ENCODE measurements at regions not wholly inside any gene's neighbourhood (a gene's known extent, or its start where the extent isn't known, plus 50 kb on each side); places are given as distances from the start of the nearest gene placed in this dataset.

DNA sequence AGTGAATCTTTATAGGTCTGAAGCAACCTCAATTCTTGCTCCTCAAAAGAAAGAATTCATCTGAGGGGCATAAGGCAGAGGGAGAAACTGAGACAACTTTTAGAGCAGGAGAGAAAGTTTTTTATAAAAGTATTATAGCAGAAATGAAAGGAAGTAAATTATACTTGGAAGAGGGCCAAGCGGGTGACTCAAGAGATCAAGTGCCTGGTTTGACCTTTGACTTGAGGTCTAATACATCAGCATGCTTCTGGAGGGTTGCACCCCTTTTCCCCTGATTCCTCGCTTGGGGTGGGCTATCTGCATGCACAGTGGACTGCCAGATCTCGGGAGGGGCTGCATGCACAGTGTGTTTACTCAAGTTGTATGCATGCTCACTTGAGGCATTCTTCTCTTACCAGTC lies 268.5 kb upstream of the LRATD1 start:
- no peaks in the 10 kb centered on the region for H4K20me1 ChIP-seq (replicated peaks; ENCODE audit: insufficient read depth)
- no peak overlapping the region for H2AFZ ChIP-seq
- H3K36me3 ChIP-seq (ENCODE audit: insufficient read depth), result no peaks in the 10 kb centered on the region
- H3K4me1 ChIP-seq (ENCODE audit: insufficient read depth), result no peaks in the 10 kb centered on the region
- no peaks in the 10 kb centered on the region for H3K79me2 ChIP-seq (replicated peaks; ENCODE audit: insufficient read depth)
- ATAC-seq (no peak), DNase-seq (ENCODE audit: low spot score) (no peak)
- no peak overlapping the region for H3K4me2 ChIP-seq
- no peak overlapping the region for H3K27ac Mint-ChIP-seq
- peaks cover 13% of the 10 kb centered on the region for H3K9me3 Mint-ChIP-seq
- H3K4me3 Mint-ChIP-seq, result no peak overlapping the region
- no peaks in the 10 kb centered on the region for H3F3A ChIP-seq (replicated peaks; ENCODE audit: low read depth)
- no peak overlapping the region for H3K4me3 ChIP-seq
- H3K4me1 Mint-ChIP-seq, result no peaks in the 10 kb centered on the region
- no peaks in the 10 kb centered on the region for H3K27me3 ChIP-seq (ENCODE audit: insufficient read depth)
- TF ChIP-seq JUNB (IDR thresholded peaks at IDR 0.05; ENCODE audit: unreplicated experiment) (no peak), STAT1 (IDR thresholded peaks at IDR 0.05; ENCODE audit: unreplicated experiment) (no peak), NANOG (IDR thresholded peaks at IDR 0.05; ENCODE audit: borderline replicate concordance) (no peak), EZH2 (IDR thresholded peaks at IDR 0.05; ENCODE audit: low read depth, unreplicated experiment) (no peak), CREB1 (CRISPR knock-in tag; IDR thresholded peaks at IDR 0.05; ENCODE audit: low read depth) (no peak), ZNF114 (CRISPR knock-in tag; IDR thresholded peaks at IDR 0.05) (no peak), ZNF331 (CRISPR knock-in tag; IDR thresholded peaks at IDR 0.05; ENCODE audit: low read depth) (no peak), EZH2phosphoT487 (IDR thresholded peaks at IDR 0.05; ENCODE audit: unreplicated experiment) (no peak), REST (IDR thresholded peaks at IDR 0.05; ENCODE audit: unreplicated experiment) (no peak), POLR2AphosphoS5 (IDR thresholded peaks at IDR 0.05; ENCODE audit: low read depth) (no peak)
- TF ChIP-seq, protein P1, sequence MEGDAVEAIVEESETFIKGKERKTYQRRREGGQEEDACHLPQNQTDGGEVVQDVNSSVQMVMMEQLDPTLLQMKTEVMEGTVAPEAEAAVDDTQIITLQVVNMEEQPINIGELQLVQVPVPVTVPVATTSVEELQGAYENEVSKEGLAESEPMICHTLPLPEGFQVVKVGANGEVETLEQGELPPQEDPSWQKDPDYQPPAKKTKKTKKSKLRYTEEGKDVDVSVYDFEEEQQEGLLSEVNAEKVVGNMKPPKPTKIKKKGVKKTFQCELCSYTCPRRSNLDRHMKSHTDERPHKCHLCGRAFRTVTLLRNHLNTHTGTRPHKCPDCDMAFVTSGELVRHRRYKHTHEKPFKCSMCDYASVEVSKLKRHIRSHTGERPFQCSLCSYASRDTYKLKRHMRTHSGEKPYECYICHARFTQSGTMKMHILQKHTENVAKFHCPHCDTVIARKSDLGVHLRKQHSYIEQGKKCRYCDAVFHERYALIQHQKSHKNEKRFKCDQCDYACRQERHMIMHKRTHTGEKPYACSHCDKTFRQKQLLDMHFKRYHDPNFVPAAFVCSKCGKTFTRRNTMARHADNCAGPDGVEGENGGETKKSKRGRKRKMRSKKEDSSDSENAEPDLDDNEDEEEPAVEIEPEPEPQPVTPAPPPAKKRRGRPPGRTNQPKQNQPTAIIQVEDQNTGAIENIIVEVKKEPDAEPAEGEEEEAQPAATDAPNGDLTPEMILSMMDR (conservative IDR thresholded peaks at IDR 0.05; ENCODE audit: low read depth in 2 of 2), result no peak
- TF ChIP-seq, protein P2, sequence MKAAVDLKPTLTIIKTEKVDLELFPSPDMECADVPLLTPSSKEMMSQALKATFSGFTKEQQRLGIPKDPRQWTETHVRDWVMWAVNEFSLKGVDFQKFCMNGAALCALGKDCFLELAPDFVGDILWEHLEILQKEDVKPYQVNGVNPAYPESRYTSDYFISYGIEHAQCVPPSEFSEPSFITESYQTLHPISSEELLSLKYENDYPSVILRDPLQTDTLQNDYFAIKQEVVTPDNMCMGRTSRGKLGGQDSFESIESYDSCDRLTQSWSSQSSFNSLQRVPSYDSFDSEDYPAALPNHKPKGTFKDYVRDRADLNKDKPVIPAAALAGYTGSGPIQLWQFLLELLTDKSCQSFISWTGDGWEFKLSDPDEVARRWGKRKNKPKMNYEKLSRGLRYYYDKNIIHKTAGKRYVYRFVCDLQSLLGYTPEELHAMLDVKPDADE (IDR thresholded peaks at IDR 0.05), result no peak
- TF ChIP-seq, protein P3, sequence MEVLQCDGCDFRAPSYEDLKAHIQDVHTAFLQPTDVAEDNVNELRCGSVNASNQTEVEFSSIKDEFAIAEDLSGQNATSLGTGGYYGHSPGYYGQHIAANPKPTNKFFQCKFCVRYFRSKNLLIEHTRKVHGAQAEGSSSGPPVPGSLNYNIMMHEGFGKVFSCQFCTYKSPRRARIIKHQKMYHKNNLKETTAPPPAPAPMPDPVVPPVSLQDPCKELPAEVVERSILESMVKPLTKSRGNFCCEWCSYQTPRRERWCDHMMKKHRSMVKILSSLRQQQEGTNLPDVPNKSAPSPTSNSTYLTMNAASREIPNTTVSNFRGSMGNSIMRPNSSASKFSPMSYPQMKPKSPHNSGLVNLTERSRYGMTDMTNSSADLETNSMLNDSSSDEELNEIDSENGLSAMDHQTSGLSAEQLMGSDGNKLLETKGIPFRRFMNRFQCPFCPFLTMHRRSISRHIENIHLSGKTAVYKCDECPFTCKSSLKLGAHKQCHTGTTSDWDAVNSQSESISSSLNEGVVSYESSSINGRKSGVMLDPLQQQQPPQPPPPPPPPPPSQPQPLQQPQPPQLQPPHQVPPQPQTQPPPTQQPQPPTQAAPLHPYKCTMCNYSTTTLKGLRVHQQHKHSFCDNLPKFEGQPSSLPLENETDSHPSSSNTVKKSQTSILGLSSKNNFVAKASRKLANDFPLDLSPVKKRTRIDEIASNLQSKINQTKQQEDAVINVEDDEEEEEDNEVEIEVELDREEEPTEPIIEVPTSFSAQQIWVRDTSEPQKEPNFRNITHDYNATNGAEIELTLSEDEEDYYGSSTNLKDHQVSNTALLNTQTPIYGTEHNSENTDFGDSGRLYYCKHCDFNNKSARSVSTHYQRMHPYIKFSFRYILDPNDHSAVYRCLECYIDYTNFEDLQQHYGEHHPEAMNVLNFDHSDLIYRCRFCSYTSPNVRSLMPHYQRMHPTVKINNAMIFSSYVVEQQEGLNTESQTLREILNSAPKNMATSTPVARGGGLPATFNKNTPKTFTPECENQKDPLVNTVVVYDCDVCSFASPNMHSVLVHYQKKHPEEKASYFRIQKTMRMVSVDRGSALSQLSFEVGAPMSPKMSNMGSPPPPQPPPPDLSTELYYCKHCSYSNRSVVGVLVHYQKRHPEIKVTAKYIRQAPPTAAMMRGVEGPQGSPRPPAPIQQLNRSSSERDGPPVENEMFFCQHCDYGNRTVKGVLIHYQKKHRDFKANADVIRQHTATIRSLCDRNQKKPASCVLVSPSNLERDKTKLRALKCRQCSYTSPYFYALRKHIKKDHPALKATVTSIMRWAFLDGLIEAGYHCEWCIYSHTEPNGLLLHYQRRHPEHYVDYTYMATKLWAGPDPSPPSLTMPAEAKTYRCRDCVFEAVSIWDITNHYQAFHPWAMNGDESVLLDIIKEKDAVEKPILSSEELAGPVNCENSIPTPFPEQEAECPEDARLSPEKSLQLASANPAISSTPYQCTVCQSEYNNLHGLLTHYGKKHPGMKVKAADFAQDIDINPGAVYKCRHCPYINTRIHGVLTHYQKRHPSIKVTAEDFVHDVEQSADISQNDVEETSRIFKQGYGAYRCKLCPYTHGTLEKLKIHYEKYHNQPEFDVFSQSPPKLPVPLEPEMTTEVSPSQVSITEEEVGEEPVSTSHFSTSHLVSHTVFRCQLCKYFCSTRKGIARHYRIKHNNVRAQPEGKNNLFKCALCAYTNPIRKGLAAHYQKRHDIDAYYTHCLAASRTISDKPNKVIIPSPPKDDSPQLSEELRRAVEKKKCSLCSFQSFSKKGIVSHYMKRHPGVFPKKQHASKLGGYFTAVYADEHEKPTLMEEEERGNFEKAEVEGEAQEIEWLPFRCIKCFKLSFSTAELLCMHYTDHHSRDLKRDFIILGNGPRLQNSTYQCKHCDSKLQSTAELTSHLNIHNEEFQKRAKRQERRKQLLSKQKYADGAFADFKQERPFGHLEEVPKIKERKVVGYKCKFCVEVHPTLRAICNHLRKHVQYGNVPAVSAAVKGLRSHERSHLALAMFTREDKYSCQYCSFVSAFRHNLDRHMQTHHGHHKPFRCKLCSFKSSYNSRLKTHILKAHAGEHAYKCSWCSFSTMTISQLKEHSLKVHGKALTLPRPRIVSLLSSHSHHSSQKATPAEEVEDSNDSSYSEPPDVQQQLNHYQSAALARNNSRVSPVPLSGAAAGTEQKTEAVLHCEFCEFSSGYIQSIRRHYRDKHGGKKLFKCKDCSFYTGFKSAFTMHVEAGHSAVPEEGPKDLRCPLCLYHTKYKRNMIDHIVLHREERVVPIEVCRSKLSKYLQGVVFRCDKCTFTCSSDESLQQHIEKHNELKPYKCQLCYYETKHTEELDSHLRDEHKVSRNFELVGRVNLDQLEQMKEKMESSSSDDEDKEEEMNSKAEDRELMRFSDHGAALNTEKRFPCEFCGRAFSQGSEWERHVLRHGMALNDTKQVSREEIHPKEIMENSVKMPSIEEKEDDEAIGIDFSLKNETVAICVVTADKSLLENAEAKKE (CRISPR knock-in tag; IDR thresholded peaks at IDR 0.05), result no peak
- H3K9me2 ChIP-seq (ENCODE audit: insufficient read depth), result no peaks in the 10 kb centered on the region
- H3K27ac ChIP-seq (ENCODE audit: low read depth), result no peak overlapping the region
- H3K27me3 Mint-ChIP-seq (ENCODE audit: insufficient read depth, low read depth, poor library complexity), result no peaks in the 10 kb centered on the region
- peaks cover 19% of the 10 kb centered on the region for H3K36me3 Mint-ChIP-seq (ENCODE audit: low read depth)
